NCI-H446 treated with DMSO at 0.1 percent for 48 hours (cell line): ENCODE measurements at regions not wholly inside any gene's neighbourhood (a gene's known extent, or its start where the extent isn't known, plus 50 kb on each side); places are given as distances from the start of the nearest gene placed in this dataset.

Source experiments
- DNase-seq: peaks from one replicate; lab custom pipeline; 2025; lab: John Stamatoyannopoulos, UW

DNA sequence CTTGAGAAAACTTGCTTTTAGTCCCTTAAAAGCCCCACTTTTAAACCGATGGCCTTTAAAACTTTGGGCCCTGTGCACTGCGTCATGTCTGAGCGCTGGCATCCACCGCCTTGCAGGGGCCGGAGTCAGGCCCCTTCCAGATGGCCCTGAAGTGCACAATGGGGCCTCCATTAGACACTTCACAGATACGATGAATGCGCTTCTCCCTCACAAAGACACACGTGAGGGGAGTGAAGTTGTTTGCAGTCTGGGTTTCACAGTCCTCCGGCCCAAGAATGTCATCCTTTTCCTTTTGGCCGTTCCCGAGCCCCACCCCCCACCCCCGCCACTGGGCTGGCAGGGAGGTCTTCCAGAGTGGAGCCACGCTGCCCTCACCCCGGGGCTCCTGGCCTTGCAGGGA lies 415.1 kb upstream of the SALL3 start:
- DNase-seq, result no peak

DNA sequence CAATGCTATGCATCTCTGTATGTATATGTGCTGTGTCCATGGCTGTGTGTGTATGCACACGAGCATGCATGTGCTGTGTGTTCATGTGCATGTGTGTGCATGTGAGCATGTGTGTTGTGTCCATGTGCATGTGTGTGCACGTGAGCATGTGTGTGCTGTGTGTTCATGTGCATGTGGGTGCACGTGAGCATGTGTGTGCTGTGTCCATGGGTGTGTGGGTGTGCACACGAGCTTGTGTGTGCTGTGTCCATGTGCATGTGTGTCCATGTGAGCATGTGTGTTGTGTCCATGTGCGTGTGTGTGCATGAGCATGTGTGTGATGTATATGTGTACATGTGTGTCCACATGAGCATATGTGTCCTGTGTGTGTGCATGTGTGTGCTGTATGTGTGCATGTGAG lies 414.4 kb upstream of the SALL3 start:
- no peak for DNase-seq

DNA sequence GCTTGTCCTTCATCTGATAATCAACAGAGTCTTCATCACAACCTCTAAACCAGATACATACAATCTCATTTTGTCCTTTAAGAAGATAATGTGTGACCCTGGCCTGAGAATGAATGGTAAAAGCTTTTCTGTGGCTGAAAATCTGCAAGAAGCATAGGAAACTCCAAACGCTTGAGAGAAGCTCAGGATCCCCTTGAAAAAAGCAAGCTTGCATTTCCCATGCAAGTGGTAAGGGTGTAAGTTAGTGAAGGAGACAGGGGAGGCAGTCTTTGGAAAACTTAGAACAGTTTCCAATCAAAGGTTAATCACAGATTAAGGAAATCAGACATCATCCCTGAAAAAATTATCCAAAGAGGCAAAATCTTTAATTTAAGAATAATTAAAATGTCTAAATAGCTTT lies 413.6 kb upstream of the SALL3 start:
- DNase-seq, result no peak

- DNase-seq, result no peak
Measured at GRCh38 chr18:78566720-78567119, 412.9 kb upstream of the SALL3 start.

- DNase-seq, result no peak
Measured at GRCh38 chr18:78571063-78571785, 408.4 kb upstream of the SALL3 start.

GRCh38 chr18:78571831-78572347 lies 407.7 kb upstream of the SALL3 start:
- DNase-seq, result no peak

DNA sequence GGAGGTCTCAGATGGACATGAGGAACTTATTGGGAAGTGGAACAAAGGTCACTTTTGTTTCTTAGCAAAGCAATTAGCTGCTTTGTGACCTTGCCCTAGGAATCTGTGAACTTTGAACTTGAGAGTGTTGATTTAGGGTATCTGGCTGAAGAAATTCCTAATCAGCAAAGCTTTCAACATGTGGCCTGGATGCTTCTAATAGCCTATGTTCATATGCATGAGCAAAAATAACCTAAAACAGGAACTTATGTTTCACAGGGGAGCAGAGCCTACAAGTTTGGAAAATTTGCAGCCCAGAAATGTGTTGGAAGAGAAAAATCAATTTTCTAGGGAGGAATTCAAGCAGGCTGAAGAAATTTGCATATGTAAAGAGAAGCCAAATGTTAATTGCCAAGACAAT lies 405.8 kb upstream of the SALL3 start:
- DNase-seq, result no peak

DNA sequence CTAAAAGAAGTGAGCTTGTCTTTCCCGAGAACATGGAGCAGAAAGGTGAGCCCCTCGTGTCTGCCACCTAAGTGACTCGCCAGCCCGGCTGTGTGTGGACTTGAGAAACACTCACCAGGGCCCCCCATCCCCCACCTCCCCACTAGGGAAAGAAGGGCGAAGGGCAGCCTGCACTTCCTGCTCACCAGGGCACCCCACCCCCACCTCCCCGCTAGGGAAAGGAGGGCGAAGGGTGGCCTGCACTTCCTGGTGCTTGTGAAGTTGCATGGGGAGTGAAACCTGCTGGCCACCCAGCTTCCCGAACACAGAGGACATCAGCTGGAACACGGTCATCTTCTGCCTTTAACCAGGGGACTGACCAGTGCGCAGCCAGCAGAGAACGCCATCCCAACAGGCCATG lies 402.7 kb upstream of the SALL3 start:
- no peak for DNase-seq

DNA sequence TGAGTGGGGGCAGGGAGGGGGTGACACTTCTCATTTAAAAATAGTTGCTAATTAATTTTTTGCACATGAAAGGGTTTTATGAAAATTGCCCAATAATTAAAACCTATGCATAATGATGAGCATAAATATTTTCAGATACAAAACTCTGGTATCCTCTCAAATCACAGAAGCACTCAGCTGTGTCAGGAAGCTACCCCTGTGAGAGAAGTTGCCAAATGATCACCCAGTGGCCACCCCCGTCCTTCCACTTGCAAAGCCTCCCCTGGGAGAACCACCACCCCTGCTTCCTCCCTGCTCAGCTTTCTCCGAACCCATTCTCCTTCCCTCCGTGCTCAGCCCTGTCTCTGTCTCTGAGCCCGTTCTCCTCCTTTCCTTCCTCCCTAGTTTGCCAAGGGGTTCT lies 400.2 kb upstream of the SALL3 start:
- DNase-seq, result no peak

DNA sequence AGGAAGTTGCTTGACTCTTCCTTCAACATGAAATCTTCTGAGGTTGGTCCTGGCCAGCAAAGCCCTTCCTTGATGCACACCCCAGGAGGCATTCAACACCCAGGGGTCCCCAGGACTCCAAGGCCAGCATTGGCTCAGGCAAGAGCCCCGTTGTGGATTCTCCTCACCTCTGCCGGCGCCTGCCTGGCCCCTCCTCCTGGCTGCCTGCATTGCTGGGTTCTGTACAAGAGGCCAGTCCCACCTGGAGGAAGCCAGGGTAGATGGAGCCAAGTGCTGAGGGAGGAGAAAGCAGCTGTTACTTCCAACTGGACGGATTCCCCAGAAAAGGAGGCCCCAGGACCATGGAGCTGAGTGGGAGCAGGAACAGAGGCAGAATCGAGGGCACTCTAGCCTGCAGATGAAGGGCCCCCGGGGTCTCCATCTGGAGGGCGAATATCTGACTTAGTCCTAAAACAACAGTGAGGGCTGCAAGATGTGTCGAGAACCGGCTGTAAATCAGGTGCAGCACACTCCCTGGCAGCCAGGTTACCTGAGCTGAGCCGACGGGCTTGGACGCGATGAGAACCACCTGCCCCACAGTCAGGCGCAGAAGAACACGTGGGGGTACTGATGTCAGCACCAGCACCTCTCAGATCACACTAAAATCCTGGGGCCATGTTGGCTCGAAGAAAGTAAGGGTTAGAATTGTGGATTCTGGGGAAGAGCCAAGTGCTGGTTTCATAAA lies 399.6 kb upstream of the SALL3 start:
- DNase-seq, result no peak

GRCh38 chr18:78580835-78581339 lies 398.7 kb upstream of the SALL3 start:
- no peak for DNase-seq

DNA sequence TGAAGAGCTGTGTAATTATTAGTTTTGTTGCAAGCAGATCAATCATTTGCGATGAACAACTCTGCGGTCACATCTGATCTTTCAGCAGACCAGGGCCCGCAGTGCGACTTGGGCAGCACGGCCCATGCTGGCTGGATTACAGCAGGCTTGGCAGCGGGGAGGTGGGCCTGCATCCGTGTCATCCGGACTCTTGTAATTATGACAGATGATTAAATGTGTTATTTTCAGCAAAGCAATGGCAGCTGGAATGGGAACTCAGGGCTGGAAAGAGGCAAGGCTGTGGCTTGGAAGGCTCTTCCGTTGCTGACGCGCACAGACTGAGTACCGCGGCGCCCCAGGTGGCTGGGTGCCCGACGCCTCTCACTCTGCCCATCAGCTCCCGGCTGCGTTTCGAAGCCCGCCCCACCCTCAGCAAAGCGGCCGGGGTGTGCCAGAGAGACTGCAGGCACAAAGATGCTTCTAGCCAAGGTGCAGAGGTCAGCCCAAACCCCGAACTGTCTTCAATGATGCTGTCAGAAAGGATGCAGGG lies 397.4 kb upstream of the SALL3 start:
- DNase-seq, result no peak

DNA sequence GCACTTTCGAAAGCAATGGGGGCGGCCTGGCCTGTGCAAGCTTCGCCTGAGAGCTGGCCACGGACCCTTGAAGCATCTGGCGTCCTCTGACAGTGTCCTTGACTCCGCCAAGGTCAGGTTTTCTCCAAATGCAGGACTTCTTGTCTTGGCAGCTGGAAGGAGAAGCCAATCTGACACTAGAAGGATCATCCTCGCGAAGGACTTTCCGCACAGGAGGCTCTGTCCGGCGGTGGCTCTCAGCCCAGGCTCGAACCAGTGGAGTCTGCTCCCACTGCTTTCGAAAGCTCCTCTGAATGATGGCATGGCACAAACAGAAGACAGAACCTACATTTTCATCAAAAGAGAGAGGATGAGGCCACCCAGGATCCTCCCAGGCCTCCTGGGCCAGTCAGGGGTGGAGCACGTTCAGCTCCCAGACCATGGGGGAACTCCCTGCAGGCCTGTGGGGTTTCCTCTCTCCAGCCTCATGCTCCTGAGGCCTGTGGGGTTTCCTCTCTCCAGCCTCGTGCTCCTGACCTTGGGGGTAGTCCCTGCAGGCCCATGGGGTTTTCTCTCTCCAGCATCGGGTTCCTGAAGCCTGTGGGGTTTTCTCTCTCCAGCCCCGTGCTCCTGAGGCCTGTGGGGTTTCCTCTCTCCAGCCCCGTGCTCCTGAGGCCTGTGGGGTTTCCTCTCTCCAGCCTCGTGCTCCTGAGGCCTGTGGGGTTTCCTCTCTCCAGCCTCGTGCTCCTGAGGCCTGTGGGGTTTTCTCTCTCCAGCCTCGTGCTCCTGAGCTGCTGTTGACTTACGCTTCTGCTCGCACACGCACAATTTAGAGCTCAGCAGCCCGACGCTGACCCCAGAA lies 396.5 kb upstream of the SALL3 start:
- DNase-seq, result no peak

GRCh38 chr18:78583739-78584458 lies 395.7 kb upstream of the SALL3 start:
- no peak for DNase-seq

DNA sequence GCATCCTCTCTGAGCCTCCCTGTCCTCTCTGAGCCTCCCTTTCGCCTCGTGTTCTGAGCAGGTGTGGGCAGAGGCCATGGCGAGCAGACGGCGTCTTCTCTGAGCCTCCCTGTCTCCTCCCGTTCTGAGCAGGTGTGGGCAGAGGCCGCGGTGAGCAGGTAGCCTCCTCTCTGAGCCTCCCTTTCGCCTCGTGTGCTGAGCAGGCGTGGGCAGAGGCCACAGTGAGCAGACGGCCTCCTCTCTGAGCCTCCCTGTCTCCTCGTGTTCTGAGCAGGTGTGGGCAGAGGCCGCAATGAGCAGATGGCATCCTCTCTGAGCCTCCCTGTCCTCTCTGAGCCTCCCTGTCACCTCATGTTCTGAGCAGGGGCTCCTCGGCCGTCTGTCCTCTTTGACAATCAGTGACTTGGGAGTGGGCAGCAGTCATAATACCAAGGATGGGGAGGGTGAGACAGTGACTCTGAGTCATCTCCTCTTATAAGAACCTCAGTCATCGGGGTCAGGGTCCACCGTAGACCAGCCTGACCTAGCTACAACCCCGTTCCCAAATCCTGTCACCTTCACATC lies 395.1 kb upstream of the SALL3 start:
- DNase-seq, result no peak

DNA sequence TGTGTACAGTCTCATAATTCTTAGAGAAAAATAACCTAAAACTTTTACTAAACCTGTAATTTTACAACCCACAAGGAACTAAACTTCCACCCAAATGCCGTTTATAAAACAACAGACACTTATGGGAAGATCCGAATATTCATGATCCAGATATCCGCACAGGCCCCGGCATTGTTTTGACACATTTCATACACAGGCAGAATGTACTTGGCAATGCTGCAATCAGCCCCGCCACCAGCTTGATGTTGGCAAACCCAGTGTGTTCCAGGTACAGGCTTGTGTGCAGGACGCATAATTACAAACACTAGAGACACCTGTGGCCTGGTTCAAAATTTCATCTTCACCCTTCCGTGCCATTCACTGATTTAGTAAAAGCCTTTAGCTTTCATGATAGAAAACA lies 393.0 kb upstream of the SALL3 start:
- no peak for DNase-seq

DNA sequence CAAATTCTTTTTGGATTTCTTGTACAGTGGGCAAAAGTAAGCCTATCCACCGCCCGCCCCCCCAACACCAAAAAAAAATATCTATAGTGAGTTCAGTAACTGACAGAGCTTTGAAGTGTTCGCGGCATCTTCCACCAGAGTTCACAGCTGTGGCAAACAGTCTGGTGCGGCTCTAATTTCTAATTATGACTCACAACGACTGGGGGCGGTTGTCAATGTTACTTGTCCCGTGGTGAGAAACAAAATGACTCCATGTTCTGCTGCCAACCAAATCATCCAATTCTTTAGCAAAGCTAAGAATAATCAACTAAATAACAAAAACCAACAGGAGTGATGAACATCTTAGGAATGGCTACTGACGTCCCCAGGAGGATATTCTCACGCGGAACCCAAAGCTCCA lies 392.5 kb upstream of the SALL3 start:
- DNase-seq, result no peak

DNA sequence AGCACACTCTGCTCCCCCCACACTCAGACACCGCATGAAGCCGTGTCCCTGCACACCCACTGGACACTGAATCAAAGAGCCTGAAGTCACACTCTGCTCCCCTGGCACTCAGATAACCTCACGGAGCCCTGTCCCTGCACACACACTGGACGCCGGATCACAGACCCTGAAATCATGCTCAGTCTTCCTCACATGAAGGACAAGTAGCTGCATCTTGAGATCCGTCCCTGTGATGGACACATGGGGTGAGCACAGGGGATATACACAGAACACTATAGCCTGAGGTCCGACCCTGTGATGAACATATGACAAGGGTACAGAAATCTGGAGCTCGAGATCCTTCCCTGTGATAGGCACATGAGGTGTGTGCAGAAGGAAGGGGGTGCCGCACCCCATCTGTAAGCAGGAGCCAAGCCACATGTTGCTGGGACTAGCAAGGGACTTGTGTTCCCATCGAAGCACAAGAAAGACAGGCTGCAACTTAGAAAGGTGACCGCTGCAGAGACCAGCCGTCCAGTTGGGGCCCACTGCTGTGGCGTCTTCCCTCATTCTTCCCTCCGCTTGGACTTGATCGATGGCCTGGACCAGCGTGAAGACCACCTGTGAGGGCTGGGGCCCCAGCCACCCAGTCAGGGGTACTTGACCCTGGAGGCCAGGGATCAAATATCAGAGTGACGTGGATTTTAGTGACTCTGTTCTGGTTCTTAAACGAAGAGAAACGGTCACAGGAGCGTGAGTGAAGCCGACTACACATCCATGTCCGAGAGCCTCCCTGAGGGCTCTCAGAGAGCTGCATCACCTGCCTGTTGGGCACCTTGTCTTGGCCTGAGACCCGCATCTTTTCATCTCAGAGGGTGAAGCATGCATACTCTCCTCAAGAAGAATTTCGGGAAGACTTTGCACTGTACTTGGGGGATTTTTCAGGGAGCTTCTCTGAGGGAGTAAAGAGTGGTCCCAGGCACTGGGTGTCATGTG lies 391.7 kb upstream of the SALL3 start:
- DNase-seq, result no peak

DNA sequence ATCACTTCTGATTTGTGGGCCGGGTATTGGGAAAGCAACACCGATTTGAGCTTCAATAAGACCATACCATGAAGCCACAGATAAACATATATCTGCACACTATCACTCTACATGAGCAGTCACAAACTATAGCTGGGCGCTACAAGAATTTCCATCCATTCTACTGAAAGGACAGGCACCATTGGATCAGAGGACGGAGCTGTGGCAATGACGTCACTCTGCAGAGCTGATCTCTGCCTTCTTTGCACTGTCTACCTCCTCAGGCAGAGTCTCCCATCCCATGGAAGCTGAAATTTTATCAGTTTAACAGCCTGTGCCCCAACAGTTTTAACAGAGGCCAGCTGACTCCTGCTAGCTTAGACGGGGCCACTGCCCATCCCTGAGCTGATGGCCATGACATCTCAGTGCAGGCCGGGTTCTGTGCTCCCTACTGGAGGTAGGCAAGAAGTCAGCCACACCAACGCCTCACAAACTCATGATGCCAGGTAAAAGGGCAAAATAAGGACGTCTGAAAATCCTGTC lies 389.6 kb upstream of the SALL3 start:
- no peak for DNase-seq

GRCh38 chr18:78595453-78595852 lies 384.2 kb upstream of the SALL3 start:
- DNase-seq, result no peak
